ENCODE measurements at regions not wholly inside any gene's neighbourhood (a gene's known extent, or its start where the extent isn't known, plus 50 kb on each side); places are given as distances from the start of the nearest gene placed in this dataset.

GRCh38 chr13:111394211-111394922 lies 73.9 kb downstream of the TEX29 start:
- H3K9me3 ChIP-seq, result no peaks in the 10 kb centered on the region
- H3K36me3 ChIP-seq, result no peaks in the 10 kb centered on the region
- TF ChIP-seq POLR2A (IDR thresholded peaks at IDR 0.05) (no peak), CTCF (IDR thresholded peaks at IDR 0.05) (no peak)
- no peak overlapping the region for H3K4me3 ChIP-seq
- no peaks in the 10 kb centered on the region for H3K4me1 ChIP-seq
- intact Hi-C loops (cut with DNase I; ENCODE audit: low total_unique reads), result no loop called here
- H3K27me3 ChIP-seq, result no peaks in the 10 kb centered on the region
- no peak overlapping the region for H3K27ac ChIP-seq
- DNase-seq, result no peak

- no peaks in the 10 kb centered on the region for H3K4me1 ChIP-seq
- H3K36me3 ChIP-seq, result no peaks in the 10 kb centered on the region
- DNase-seq, result no peak
- intact Hi-C loops (cut with DNase I; ENCODE audit: low total_unique reads), result no loop called here
- H3K9me3 ChIP-seq, result no peaks in the 10 kb centered on the region
- no peak for TF ChIP-seq POLR2A (IDR thresholded peaks at IDR 0.05)
- no peaks in the 10 kb centered on the region for H3K27me3 ChIP-seq
- no peak overlapping the region for H3K27ac ChIP-seq
- no peak overlapping the region for H3K4me3 ChIP-seq
Measured at GRCh38 chr13:111395511-111396393, 75.3 kb downstream of the TEX29 start.

- intact Hi-C loops (cut with DNase I; ENCODE audit: low total_unique reads), result no loop called here
Measured at GRCh38 chr13:111396457-111396856, 76.0 kb downstream of the TEX29 start.

GRCh38 chr13:111397202-111397880 lies 76.9 kb downstream of the TEX29 start:
- H3K4me3 ChIP-seq, result no peak overlapping the region
- H3K4me1 ChIP-seq, result no peaks in the 10 kb centered on the region
- no peaks in the 10 kb centered on the region for H3K9me3 ChIP-seq
- TF ChIP-seq CTCF (IDR thresholded peaks at IDR 0.05), result no peak
- TF ChIP-seq POLR2A (IDR thresholded peaks at IDR 0.05), result no peak
- no peaks in the 10 kb centered on the region for H3K27me3 ChIP-seq
- H3K36me3 ChIP-seq, result no peaks in the 10 kb centered on the region
- no peak overlapping the region for H3K27ac ChIP-seq
- DNase-seq, result no peak
- intact Hi-C loops (cut with DNase I; ENCODE audit: low total_unique reads), result no loop called here

More at GRCh38 chr13:111396457-111396856, 76.0 kb downstream of the TEX29 start:
- DNase-seq, result no peak
- no peaks in the 10 kb centered on the region for H3K9me3 ChIP-seq
- no peaks in the 10 kb centered on the region for H3K27me3 ChIP-seq
- no peaks in the 10 kb centered on the region for H3K4me1 ChIP-seq
- no peak for TF ChIP-seq CTCF (IDR thresholded peaks at IDR 0.05)
- no peak for TF ChIP-seq POLR2A (IDR thresholded peaks at IDR 0.05)
- H3K4me3 ChIP-seq, result no peak overlapping the region
- no peaks in the 10 kb centered on the region for H3K36me3 ChIP-seq
- no peak overlapping the region for H3K27ac ChIP-seq

- H3K4me1 ChIP-seq, result no peaks in the 10 kb centered on the region
- no peaks in the 10 kb centered on the region for H3K36me3 ChIP-seq
- no peaks in the 10 kb centered on the region for H3K9me3 ChIP-seq
- no peak overlapping the region for H3K27ac ChIP-seq
- intact Hi-C loops (cut with DNase I; ENCODE audit: low total_unique reads), result no loop called here
- no peak for DNase-seq
- no peak overlapping the region for H3K4me3 ChIP-seq
- no peak for TF ChIP-seq CTCF (IDR thresholded peaks at IDR 0.05)
- TF ChIP-seq POLR2A (IDR thresholded peaks at IDR 0.05), result no peak
- no peaks in the 10 kb centered on the region for H3K27me3 ChIP-seq
Measured at GRCh38 chr13:111398196-111398595, 77.8 kb downstream of the TEX29 start.

Data from uterus (tissue), 3 donors.